Stomach (tissue), 8 donors: ENCODE measurements at regions not wholly inside any gene's neighbourhood (a gene's known extent, or its start where the extent isn't known, plus 50 kb on each side); places are given as distances from the start of the nearest gene placed in this dataset.

Source experiments
- DNase-seq, 2 donors: peaks; one replicate each; pipeline versions ENCODE4 v3.0.0 to v3.0.0-alpha.2; 2013 to 2019
- H3K27ac ChIP-seq, 5 donors: fragments of 200-600 bp in 4 of 5; sonication (generic) in 4 of 5; one replicate each; pipeline ENCODE4 v1.5.1; 2013 to 2019; ENCODE audit warnings: mild to moderate bottlenecking in 1 of 5, moderate library complexity in 1 of 5
- H3K27me3 ChIP-seq, 3 donors: fragments of 200-600 bp; sonication (generic); one replicate each; pipeline ENCODE4 v1.5.1; 2017 to 2019; ENCODE audit warnings: mixed run types in 1 of 3
- H3K36me3 ChIP-seq, 4 donors: fragments of 200-600 bp; sonication (generic); 1 replicate in 3 of 4; 2 replicates in 1 of 4; pipeline ENCODE4 v1.5.1; 2016 to 2019
- H3K4me1 ChIP-seq, 4 donors: fragments of 200-600 bp; sonication (generic); one replicate each; pipeline ENCODE4 v1.5.1; 2016 to 2019
- H3K4me3 ChIP-seq, 4 donors: fragments of 200-600 bp; sonication (generic) in 3 of 4; one replicate each; pipeline ENCODE4 v1.5.1; 2016 to 2019; ENCODE audit warnings: mild to moderate bottlenecking in 1 of 4
- H3K9me3 ChIP-seq, 4 donors: fragments of 200-600 bp; sonication (generic); one replicate each; pipeline ENCODE4 v1.5.1; 2016 to 2019
- CTCF ChIP-seq, 7 experiments: fragments of 450-650 bp in 4 of 7; fragments of 200-600 bp in 3 of 7; sonication (generic) in 3 of 7; IDR thresholded peaks; one replicate each; pipeline ENCODE4 v1.5.1; 2016 to 2019; ENCODE audit warnings: antibody characterized with exemption in 7 of 7, control low read depth in 2 of 7, mild to moderate bottlenecking in 1 of 7
- EP300 ChIP-seq: sonication (generic); formaldehyde crosslinking; IDR thresholded peaks from one replicate; pipeline ENCODE4 v1.6.1; 2017; ENCODE audit warnings: antibody characterized with exemption
- POLR2A ChIP-seq, 4 donors: fragments of 450-650 bp; IDR thresholded peaks; one replicate each; pipeline ENCODE4 v1.6.1; 2016; ENCODE audit warnings: antibody characterized with exemption in 4 of 4, control low read depth in 2 of 4, mild to moderate bottlenecking in 1 of 4, moderate library complexity in 1 of 4
- POLR2AphosphoS5 ChIP-seq, 3 donors: sonication (generic); formaldehyde crosslinking; IDR thresholded peaks; one replicate each; pipeline ENCODE4 v1.6.1; 2016; ENCODE audit warnings: antibody characterized with exemption in 3 of 3
- WGBS, 5 donors: extraction: QIAGEN DNeasy Blood & Tissue Kit in 3 of 5; methylation state at CpG; one replicate each; pipeline versions ENCODE4 v1.1.5 to v1.1.7; 2013 to 2018; 5-methylcytosine and 5-hydroxymethylcytosine counted together
- intact Hi-C: fragments of 100-400 bp; cut with DNase I; formaldehyde crosslinking; loops from one replicate; pipeline ENCODE4 v1.15.1; 2023; ENCODE audit warnings: low total_unique reads
- donor health status: healthy with polysubstance abuse.
- donor health status: Bipolar disorder and iron deficiency.
- donor health status: healthy.

- Histone ChIP-seq H3K36me3 (no peaks in the 10 kb centered on the region), H3K4me1 (no peaks in the 10 kb centered on the region), H3K27ac (no peak overlapping the region), H3K27me3 (no peaks in the 10 kb centered on the region), H3K4me3 (no peak overlapping the region), H3K9me3 (no peaks in the 10 kb centered on the region)
- WGBS, 5 donors: 76 to 87% (median 82%) methylated on average over 5 of the region's 5 CpGs
- intact Hi-C loops: no loop called here
- DNase-seq: no peak
- TF ChIP-seq POLR2AphosphoS5 (IDR thresholded peaks at IDR 0.05): no peak
- no peak for TF ChIP-seq EP300
- no peak for TF ChIP-seq CTCF (IDR thresholded peaks at IDR 0.05)
Observed at GRCh38 chr1:232695621-232696385, 65.9 kb upstream of the SIPA1L2 start.

DNA sequence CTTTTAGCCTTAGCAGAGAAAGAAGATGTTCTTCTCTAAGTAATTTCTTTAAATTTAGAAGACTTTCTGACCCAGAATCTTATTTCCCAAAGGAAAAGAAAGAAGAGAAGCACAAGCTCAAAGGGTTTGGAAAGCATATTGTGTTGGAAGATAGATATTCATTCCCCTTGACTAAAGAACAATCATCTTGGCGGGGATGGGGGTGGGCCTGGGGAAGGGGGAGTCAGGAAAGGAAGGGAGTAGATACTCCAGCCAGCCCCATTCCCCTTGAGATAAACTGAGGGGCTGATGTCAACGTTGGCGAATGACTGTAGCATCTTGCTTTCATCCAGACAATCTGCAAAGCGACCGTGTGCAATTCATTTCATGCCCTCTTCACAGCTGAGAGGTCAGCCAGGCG, 66.5 kb upstream of the SIPA1L2 start:
- intact Hi-C loops: no loop called here
- H3K27ac ChIP-seq: no peak overlapping the region
- no peak overlapping the region for H3K4me3 ChIP-seq
- no peaks in the 10 kb centered on the region for H3K9me3 ChIP-seq
- TF ChIP-seq POLR2A (IDR thresholded peaks at IDR 0.05) (no peak), EP300 (no peak), POLR2AphosphoS5 (IDR thresholded peaks at IDR 0.05) (no peak)
- no peaks in the 10 kb centered on the region for H3K4me1 ChIP-seq
- H3K27me3 ChIP-seq: no peaks in the 10 kb centered on the region
- H3K36me3 ChIP-seq: no peaks in the 10 kb centered on the region
- WGBS, 5 donors: 82 to 90% (median 89%) methylated on average over 6 of the region's 6 CpGs
- no peak for DNase-seq

DNA sequence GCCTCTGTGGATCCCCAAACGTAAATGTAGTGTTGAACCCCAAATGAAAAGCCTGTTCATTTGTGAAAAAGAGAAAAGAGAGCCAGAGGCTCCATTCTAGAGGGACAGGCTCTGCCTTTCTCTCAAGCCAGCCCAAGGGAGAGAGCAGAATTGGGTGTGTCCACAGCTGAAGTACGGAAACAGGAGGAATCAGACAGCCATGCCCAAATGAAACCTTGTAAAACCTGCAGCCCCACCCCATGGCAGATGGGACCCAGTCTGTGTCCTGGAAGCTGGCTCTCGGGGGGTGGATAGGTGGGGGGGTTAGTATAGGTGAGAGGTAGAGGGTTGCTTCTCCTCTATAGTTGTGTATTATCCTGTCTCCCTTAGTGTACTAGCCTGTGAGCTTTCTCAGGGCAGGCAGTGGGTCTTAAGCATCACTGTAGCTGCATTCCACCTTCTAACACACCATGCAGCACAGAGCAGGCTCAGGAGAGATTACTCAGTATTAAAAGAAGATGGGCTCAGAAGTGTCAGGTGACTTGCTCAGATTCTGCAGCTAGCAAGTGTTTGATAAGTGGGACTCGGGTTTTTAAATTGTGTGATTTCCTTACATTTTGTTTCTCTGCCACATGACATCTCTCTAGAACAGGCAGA, 67.4 kb upstream of the SIPA1L2 start:
- no peak for DNase-seq
- Histone ChIP-seq H3K27ac (no peak overlapping the region), H3K4me1 (no peaks in the 10 kb centered on the region), H3K9me3 (no peaks in the 10 kb centered on the region), H3K27me3 (no peaks in the 10 kb centered on the region), H3K4me3 (no peak overlapping the region), H3K36me3 (no peaks in the 10 kb centered on the region)
- TF ChIP-seq POLR2AphosphoS5 (IDR thresholded peaks at IDR 0.05) (no peak), POLR2A (IDR thresholded peaks at IDR 0.05) (no peak), CTCF (IDR thresholded peaks at IDR 0.05) (no peak), EP300 (no peak)
- intact Hi-C loops: no loop called here
- whole genome bisulfite sequencing, 5 donors: 57 to 81% (median 64%) methylated on average over 4 of the region's 4 CpGs

- intact Hi-C loops: no loop called here
- 77 to 83% (median 78%) methylated on average over 6 of the region's 6 CpGs for WGBS, 5 donors
Observed at GRCh38 chr1:232699814-232700213, 69.9 kb upstream of the SIPA1L2 start.

More at GRCh38 chr1:232699814-232700213, 69.9 kb upstream of the SIPA1L2 start:
- DNase-seq: no peak
- no peak overlapping the region for H3K27ac ChIP-seq
- H3K9me3 ChIP-seq: no peaks in the 10 kb centered on the region
- peaks cover 8 to 12% (median 9%) of the 10 kb centered on the region in 4 donors for H3K4me1 ChIP-seq
- no peaks in the 10 kb centered on the region for H3K36me3 ChIP-seq
- no peak overlapping the region for H3K4me3 ChIP-seq
- no peaks in the 10 kb centered on the region for H3K27me3 ChIP-seq
- TF ChIP-seq EP300 (no peak), CTCF (IDR thresholded peaks at IDR 0.05) (no peak), POLR2A (IDR thresholded peaks at IDR 0.05) (no peak), POLR2AphosphoS5 (IDR thresholded peaks at IDR 0.05) (no peak)
